ENCODE measurements at regions not wholly inside any gene's neighbourhood (a gene's known extent, or its start where the extent isn't known, plus 50 kb on each side); places are given as distances from the start of the nearest gene placed in this dataset.

DNA sequence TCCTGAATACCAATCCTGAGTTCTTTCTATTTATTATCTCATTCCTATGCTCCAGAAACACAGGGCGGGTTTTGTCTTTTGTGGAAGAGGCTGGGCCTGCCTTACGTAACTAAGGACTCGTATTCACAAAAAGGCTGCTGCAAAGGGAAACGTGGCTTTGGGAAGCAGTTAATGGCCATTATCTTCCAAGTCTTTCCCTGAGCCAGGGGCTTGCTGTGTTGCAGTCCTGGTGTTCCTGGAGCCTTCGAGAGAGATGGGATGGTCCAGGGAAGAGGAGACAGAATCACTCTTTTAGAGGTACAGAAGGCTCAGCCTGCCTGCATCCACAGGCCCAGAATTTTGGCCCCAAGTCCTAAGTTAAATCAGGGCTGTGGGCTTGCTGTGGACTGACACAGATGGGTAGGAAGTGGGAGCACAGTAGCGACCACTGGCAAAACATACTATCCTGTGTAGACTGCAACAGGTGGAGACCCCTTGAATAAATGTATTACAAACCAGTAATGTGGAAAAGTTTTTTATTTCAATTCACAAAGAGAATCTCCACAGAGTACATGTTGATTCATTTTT is 139.4 kb upstream of the ST6GAL2 start:
- DNase-seq (ENCODE audit: low read depth), result no peak

DNA sequence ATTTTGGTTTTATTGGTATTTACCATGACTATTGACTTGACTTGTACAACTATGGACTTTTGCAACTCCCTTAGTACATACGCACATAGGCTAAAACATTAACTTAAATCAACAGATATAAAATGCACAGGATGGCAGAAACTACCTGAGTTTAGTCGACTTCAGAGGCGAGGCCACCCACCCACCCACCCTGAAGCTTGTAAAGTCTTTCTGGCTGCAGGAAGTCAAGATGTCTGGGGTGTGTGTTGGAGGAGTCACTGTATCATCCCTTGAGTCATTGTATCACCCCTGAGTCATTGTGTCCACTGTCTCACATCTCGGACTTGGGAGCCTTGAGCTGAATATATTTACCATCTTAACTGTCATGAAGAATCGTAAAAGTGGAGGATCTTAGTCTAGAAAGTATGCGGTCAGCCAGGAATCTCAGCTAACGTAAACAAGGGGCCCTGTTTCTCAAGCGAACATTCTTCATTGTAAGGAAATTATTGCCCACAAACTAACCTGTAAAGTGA is 140.0 kb upstream of the ST6GAL2 start:
- peak; percentile 72 for DNase-seq (ENCODE audit: low read depth)

DNA sequence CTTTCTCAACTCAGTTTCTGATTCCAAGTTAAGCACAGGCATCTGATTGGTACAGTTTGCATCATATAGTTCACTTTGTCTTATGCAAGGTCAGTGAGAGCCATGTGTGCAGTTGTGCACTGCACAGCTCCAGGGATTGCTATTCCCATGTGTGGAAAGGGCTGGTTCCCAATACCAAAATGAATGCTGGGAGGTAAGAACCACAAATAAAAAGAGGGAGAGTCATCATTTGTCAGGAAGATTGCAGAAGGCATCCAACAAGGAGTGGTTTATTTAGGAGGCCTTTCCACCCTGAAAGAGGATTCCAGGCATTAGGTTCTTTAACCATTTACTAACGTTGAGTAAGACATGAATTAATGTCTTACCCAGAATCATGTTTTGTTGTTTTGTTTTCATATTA is 141.2 kb upstream of the ST6GAL2 start:
- no peak for DNase-seq (ENCODE audit: low read depth)

DNA sequence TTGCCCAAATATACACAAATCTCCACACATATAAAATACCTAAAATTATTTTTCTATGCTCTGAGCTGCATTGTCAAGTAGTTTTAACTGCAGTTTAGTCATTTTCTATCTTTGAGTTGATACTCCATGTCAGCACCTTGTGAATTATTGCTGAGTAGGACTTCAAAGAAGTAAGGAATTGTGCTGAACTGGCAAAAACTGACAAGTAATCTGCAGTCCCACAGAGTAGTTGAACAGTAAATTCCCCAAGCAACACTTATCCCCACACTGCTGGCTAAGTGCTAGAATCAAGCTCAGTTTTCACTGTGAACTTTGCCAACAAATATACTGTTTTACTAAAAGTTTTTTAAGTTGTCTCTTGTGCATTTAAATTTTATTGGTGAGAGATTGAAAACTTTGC is 141.8 kb upstream of the ST6GAL2 start:
- DNase-seq (ENCODE audit: low read depth), result no peak

DNA sequence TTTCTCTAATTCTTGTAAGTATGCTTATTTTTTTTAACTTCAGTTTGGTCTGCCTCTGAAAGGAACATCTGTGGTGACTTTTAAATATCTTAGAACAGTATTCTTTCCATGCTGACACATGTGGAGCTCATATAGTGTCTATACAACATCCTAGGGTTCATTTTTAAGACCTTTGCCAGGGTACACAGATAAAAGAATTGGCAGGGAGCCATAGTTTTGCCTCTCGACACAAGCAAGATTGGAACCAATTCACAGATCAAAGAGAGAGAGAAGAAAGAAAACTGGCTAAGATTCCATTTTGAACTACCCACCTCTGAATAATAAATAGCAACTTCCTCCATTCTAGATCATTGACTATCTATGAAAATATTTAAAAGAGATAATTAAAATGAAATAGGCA is 142.7 kb upstream of the ST6GAL2 start:
- DNase-seq (ENCODE audit: low read depth), result no peak

DNA sequence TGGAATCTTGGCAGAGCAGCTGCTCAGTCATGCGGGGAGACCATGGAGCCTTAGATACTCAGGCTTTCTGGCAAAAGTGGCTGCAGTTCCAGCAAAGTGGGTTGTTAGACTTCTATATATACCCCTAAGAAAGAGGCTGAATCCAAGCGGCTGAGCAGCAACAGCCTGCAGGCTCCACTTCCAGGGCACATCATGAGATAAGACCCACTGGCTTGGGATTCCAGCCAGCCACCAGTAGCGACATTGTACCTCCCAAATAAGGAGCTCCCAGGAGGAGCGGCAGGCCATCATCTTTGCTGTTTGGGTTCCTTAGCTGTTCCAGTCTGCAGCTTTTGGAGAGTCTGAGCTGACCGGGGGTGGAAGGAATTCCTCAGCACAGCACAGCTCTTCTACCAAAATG is 150.3 kb upstream of the ST6GAL2 start:
- no peak for DNase-seq (ENCODE audit: low read depth)

DNA sequence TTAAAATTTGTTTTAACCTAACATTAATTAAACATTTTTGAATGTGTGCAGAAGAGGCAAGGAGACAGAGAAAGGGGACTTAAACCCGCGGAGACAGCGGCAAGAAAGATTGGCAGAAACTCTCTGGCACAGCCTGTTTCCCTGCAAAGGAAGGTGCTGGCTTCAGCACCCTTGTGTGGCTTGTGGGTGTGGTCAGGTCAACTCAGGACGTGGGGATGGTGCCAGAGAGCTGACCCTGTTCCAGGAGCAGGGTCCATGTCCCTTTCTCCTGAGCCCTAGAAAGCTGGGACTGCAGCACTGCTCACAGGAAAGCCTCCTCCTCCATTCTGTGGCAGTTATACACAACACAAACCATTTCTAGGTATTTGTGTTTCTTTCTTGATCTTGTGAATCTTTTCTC is 176.2 kb upstream of the ST6GAL2 start:
- DNase-seq (ENCODE audit: low read depth), result no peak

DNA sequence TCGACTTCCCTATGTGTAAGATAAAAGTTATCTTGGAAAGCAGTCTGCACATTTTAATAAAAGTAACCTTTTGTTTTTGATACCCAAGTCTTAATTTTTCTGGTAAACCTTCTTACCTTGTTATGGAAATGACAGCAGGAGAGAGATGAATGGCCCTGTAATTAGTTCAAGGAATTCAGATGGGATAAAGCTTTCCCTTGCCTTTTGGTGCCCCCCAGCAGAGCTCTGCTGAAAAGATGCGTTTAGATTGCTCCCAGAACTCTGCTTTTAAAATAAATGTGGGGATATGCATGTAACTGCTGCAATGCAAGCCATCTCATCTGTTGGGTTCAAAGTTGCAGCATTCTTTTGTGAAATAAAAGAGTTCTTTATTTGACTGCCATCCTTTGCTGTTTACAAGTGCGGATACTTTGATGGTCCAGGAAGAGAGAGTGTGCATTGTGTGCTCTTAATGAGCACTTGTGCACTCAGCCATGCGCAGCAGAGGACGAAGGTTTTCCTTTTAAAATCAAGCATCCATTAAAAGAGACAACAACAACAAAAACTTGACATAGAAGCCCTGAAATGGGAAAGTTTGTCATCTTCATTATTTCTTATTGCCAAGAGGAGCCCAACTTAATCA is 176.7 kb upstream of the ST6GAL2 start:
- no peak for DNase-seq (ENCODE audit: low read depth)

DNA sequence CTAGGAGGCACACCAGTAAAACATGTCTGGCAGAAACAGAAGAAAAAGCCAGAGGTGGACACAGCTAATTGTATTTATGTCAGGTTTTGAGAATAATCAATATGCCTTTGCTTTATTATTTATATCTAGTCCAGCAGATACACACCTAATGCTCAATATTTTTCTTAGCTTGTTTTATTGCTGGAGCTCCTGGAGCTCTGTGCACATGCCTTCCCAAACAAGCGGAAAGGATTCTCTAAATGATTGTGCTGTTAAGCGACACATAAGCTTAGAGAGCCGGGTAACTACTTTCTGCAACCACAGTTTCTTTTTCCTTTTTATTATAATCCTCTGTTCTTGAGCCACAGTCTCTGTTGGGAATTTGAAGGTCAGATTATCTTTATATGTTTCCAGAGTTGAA is 177.3 kb upstream of the ST6GAL2 start:
- no peak for DNase-seq (ENCODE audit: low read depth)

DNA sequence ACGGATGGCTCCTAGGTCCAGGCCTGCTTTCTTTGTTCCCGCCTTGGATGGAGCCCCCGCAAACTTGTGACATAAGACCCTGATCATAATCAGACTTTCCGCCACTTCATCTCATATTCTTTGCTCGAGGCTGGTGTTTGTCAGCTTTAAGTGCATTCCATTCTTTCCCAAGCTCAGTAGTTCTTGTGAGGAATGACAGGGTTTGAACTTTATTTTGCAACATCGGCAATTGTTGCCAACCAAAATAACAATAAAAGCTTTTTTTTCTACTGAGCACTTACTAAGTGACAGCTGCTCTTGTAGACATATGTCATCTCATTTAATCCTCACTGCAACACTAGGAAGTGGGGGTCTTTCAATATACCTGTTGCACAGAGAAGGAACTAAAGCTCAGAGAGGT is 178.8 kb upstream of the ST6GAL2 start:
- no peak for DNase-seq (ENCODE audit: low read depth)

DNA sequence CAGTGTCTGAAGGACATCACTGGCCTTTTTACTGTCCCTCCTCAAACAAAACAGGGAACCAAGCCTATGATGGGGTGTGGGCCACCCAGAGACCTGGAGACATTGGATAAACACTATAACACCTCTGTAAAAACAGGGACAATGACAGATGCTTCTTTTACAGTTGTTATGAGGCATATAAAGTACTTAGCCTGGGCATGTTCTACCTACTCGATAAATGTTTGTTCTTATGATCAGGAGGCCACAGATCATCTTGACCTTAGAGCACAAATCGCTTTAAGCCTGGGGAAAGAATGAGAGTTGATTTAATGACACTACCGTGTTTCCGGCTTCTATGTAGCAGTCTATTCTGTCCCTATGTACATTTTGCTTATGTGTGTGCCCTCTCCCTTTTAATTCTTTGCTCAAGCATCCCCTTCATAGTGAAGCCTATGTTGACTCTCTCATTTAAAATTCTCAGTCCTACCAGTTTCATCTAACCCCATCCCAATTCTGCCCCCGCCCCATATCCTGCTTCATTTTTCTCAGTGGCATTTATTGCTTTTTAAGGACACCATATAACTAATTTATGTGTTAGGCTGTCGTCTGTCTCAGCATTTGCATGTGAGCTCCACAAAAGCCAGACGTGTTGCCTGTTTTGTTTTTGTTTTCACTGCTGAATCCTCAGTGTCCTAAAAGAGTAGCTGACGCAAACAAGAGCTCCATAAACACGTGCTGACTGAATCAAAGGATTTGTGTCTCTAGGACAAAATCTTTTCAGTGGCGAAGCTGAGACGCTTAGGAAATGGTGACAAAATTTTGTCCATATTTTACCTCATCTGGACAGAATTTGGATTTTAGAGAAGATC is 182.3 kb upstream of the ST6GAL2 start:
- no peak for DNase-seq (ENCODE audit: low read depth)

DNA sequence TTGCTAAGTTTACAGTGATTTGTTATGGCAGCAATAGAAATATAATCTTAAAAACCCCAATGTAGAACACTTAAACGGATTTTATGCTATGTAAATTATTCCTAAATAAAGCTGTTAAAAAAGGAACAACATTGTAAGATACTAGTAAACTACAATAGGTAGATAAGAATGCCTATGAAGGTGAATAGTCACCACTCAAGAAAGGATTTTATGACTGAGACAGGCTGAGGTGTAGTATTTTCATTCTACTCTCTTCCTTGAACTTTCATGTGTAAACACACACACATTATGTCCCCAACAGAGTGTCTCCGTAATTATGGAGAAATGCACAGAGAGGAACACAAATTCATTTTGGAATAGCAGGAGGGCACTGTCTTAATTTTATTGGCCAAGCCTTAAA is 183.9 kb upstream of the ST6GAL2 start:
- DNase-seq (ENCODE audit: low read depth), result no peak

DNA sequence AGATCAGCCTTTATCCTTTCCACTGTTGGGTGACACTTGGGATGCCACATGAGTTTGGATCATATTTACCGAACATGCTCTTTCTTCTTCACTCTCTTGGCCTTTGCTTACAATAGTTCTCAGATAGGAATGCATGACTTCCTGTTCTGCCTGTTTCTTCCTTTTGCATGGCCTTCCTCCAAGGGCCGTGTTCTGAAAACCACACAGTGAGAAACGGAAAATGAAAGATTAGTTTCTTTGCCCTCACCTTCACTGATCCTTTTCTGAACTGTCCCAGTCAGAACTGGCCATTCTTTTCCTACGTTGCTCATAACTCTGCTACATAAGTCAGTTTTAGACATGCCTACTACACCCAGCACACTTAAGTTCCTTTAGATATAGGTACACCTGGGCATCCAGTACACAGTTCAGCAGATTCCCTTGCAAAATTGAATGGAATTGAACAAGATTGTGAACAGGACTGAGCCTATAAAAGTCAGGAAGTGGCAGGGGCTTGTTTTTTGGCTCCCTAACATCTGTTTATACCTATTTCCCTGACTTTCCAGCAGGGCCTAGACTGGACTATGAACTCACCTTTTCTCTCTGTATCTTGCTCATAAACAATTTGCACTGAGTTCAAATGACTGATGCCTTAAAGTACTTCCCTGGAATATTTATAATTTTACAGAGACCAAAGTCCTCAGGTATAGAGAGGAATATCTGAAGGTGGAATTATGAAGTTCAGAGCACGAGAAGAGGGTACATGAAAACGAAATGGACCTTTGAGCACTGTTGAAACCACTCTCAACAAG is 186.4 kb upstream of the ST6GAL2 start:
- no peak for DNase-seq (ENCODE audit: low read depth)

DNA sequence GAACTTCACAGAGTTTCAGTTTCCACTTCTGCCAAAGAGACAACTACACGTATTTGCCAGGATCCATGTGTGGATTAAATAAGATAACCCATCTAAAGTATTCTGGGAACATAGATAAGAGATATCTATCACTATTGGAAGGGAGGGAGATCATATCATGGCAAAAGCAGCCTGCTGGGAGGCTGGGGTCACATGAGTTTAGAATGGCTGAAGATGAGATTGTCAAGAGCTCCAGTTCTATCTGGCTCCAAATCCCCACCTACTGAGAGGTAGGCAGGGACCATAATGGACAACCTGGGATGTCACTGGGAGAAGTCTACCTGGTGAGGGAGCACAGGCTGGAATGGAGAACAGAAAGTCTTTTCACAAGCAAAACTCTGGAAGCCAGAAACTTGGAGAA is 192.6 kb upstream of the ST6GAL2 start:
- DNase-seq (ENCODE audit: low read depth), result no peak

DNA sequence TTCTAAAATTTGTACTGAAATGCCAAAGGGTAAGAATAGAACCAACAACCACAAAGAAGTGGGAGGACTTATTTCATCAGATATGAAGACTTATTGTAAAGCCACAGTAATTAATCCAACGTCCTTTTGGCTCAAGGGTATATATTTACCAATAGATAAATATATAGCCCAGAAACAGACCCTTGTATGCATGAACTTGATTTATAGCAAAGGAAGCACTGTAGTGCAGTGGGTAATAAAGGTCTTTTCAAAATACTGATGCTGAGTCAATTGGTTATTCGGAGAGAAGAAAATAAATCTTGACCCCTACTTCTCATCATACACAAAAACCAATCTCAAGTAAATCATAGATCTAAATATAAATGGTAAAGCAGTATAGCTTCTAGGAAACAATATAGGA is 200.5 kb upstream of the ST6GAL2 start:
- no peak for DNase-seq (ENCODE audit: low read depth)

DNA sequence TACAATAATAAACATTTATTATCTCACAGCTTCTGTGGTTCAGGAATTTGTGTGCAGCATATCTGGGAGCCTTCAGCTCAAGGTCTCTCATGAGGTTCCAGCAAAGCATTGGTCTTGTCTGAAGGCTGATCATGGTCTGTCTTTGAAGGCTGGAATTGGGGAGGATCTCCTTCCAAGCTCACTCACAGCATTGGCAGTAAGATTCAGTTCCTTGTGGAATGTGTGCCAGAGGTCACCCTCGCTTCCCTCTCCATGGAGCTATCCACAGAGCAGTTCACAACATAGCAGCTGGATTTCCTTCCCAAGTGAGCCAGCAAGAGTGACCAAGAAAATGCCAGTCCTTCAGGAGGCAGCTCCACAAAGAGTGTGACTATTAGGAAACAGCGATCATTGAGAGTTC is 202.2 kb upstream of the ST6GAL2 start:
- peak; percentile 7 for DNase-seq (ENCODE audit: low read depth)

DNA sequence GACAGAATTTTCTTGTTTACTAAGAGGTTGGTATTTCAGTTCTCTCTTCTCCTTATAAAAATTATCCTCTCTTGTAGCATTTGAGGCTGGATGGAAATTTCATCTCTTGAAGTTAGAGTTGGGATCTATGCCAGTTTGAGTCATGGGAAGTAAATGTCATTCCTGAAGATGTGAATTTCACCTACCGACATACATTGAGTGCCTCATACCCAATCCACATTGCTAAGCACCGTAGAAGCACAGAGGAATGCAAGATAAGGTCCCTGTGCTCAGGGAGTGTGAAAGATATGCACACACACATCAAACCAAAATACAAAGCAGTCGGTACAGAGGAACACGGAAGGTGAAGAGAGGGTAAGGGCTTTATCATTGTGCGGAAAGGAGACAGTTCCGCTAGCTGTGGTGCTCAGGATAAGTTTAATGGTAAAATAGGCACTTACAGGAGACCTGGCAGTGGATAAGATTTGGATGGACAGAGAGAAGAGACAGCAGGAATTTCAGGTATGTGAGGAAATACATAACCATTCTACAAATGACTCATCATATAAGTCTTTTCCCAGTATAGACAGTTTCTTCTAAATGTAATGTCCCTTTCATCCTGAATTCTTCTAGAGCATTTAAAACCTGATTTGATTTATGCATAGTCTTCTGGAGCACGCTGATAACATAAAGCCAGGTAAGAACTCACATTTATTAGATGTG is 205.3 kb upstream of the ST6GAL2 start:
- DNase-seq (ENCODE audit: low read depth), result peak; percentile 70

DNA sequence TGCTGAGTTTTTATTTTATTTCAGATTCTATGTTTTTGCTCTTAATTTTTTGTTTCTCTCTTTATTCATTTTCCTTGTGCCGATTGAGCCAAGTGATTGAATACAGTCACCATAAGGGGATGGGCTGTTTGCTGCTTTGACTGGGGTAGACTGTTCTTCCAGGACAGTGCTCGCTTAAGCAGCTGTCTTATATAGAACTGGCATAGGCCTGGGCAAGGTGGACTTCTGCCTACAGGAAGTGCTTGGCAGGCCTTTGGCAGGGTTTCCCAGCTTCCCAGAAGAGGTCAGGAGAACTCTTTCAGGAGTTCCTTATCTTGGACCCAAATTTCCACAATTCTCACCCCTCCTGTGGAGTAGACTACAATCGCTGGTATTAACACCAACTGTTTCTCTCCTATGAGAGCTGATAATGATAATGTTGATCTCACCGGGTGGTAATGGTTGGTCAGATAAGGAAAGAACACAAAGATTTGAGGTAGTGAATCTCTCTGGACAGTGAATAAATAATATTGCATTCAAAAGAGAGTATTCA is 207.5 kb upstream of the ST6GAL2 start:
- DNase-seq (ENCODE audit: low read depth), result no peak

DNA sequence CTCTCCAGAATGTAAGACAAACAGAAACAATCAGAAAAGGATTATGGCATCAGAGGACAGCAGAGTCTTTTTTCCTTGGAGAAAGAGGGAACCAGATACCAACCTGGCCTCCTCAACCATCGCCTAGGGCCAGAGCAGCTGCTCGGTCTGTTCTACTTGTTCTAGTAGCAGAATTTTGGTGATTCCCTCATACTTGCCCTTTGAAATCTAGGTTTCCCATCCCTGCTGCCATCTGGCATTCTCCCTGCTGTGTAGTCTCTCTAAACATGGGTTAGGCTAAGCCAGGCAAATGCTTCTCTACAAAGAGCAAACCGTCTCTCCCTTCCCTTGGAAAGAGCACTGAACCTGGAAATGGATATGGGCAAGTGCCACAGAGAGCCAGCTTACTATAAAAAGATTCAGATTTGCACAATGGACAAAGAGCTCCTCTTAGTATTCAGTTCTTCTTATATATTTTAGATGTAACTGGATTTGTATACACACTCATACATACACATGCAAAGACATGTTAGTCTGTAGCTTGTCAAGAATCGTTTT is 208.6 kb upstream of the ST6GAL2 start:
- DNase-seq (ENCODE audit: low read depth), result no peak

DNA sequence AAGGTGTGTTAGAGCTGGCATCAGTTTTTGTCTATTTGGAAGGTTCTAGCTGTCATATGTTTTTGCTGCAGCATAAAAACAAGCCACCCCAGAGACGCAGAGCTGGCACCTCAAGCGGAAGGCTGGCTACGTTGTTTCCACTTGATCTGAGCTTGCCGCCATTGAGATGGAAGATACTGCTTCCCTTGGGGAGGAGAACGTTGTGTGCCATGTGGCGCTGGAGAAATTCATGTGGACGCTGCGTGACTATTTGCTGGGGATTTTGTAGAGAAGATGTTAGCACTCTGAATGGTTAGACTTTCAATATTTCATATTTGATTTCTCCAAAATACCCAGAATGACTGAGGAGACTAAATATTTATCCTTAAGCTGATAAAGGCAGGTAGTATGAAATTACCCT is 216.2 kb upstream of the ST6GAL2 start:
- no peak for DNase-seq (ENCODE audit: low read depth)

DNA sequence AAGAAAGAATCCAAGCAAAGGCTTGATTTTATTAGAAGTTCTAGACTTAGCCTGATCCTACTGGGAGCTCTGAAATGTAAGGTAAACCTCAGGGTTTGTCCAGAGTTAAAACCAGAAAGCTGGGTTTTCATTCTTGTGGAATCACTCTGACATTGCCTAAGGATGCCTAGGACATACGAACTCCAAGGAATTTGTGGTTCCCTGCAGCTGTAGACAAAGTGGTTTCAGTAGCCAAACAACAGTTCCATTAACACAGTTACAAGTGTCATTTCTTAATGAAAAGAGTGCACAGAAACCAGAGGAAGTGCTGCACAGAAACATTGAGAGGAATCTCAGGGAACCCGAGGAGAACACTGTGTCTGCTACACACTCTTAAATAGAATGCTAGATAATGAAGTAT is 221.4 kb upstream of the ST6GAL2 start:
- DNase-seq (ENCODE audit: low read depth), result no peak
